ENCODE measurements at regions not wholly inside any gene's neighbourhood (a gene's known extent, or its start where the extent isn't known, plus 50 kb on each side); places are given as distances from the start of the nearest gene placed in this dataset.

GRCh38 chr19:30711296-30711695, 339.1 kb downstream of the ZNF536 start:
- H3K4me3 ChIP-seq (ENCODE audit: control insufficient read depth, low read depth, low read length) = no peak overlapping the region
- TF ChIP-seq, protein P1, sequence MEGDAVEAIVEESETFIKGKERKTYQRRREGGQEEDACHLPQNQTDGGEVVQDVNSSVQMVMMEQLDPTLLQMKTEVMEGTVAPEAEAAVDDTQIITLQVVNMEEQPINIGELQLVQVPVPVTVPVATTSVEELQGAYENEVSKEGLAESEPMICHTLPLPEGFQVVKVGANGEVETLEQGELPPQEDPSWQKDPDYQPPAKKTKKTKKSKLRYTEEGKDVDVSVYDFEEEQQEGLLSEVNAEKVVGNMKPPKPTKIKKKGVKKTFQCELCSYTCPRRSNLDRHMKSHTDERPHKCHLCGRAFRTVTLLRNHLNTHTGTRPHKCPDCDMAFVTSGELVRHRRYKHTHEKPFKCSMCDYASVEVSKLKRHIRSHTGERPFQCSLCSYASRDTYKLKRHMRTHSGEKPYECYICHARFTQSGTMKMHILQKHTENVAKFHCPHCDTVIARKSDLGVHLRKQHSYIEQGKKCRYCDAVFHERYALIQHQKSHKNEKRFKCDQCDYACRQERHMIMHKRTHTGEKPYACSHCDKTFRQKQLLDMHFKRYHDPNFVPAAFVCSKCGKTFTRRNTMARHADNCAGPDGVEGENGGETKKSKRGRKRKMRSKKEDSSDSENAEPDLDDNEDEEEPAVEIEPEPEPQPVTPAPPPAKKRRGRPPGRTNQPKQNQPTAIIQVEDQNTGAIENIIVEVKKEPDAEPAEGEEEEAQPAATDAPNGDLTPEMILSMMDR (IDR thresholded peaks at IDR 0.05; ENCODE audit: control insufficient read depth, insufficient read depth, low read depth, low read length, missing control alignments) = no peak
- DNase-seq (ENCODE audit: low read depth) = no peak

- no peak overlapping the region for H3K4me3 ChIP-seq (ENCODE audit: control insufficient read depth, low read depth, low read length)
- TF ChIP-seq, protein P1 (IDR thresholded peaks at IDR 0.05; ENCODE audit: control insufficient read depth, insufficient read depth, low read depth, low read length, missing control alignments) = no peak
- DNase-seq (ENCODE audit: low read depth) = no peak
Measured at GRCh38 chr19:30710721-30711120, 338.5 kb downstream of the ZNF536 start.

DNA sequence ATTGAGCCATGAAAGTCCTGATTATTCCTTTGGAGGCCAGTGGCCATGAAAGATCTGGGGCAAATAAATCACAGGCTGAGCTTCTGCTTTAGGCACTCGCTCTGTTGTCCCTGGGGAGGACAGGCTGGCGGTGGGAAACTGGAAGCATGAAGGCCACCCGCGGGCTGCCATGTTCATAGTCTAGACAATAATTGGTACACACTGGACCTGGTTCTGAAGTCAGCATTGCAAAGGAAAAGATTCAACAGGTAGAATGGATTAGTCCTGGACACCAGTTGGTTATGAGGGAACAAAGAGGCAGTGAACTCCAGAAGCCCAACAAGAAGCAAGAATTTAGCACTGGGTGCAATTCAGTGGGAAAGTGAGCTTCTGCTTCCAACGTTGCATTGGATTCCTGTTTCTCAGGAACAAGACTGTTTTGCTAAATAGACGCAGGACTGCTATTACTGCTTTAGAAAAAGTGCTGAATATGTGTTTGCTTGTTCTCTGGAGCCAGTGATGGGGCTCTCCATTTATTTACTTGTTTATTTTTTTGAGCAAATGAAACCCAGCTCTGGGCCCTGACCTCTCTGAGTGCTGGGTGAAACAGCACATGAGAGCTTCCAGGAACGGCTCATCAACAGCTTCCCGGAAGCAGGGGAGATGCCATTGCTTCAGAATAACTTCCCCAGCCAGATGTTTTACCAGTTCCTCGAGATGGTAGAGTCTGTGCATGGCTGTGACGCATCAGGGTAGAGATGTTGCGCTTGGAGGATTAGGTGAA, 336.4 kb downstream of the ZNF536 start:
- TF ChIP-seq, protein P1 (IDR thresholded peaks at IDR 0.05; ENCODE audit: control insufficient read depth, insufficient read depth, low read depth, low read length, missing control alignments) = no peak
- no peak overlapping the region for H3K4me3 ChIP-seq (ENCODE audit: control insufficient read depth, low read depth, low read length)
- no peak for DNase-seq (ENCODE audit: low read depth)

DNA sequence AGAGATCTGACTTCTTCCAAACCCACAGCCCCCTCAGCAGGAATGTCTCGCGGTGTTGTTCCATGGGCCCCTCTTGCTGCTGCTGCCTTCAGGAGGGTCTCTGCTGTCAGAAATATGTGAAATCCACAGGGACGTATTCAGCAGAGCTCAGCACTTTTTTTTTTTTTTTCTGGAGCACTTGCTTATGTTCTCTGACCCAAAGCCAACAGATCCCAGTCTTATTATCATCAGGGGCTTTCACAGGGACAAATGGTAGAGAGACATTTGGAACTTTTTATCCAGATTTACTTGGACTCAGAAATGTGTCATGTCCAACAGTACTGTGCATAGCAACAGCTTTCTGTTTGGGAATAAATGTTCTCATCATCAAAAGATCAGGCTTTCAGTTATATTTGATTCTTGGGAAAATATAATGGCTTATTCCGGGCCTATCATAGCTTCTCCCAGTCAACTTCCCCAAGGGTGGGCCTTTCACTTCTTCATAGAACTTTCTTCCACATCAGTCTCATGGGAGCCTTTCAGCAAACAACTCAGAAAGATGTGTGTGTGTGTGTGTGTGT, 332.7 kb downstream of the ZNF536 start:
- H3K4me3 ChIP-seq (ENCODE audit: control insufficient read depth, low read depth, low read length) = no peak overlapping the region
- TF ChIP-seq, protein P1 (IDR thresholded peaks at IDR 0.05; ENCODE audit: control insufficient read depth, insufficient read depth, low read depth, low read length, missing control alignments) = no peak
- DNase-seq (ENCODE audit: low read depth) = no peak

- TF ChIP-seq, protein P1 (IDR thresholded peaks at IDR 0.05; ENCODE audit: control insufficient read depth, insufficient read depth, low read depth, low read length, missing control alignments) = no peak
- DNase-seq (ENCODE audit: low read depth) = no peak
Measured at GRCh38 chr19:30703645-30704044, 331.5 kb downstream of the ZNF536 start.

GRCh38 chr19:30701178-30701577, 329.0 kb downstream of the ZNF536 start:
- no peak for DNase-seq (ENCODE audit: low read depth)
- TF ChIP-seq, protein P1 (IDR thresholded peaks at IDR 0.05; ENCODE audit: control insufficient read depth, insufficient read depth, low read depth, low read length, missing control alignments) = no peak
- H3K4me3 ChIP-seq (ENCODE audit: control insufficient read depth, low read depth, low read length) = no peak overlapping the region

More at GRCh38 chr19:30703645-30704044, 331.5 kb downstream of the ZNF536 start:
- no peak overlapping the region for H3K4me3 ChIP-seq (ENCODE audit: control insufficient read depth, low read depth, low read length)
